ENCODE measurements at regions not wholly inside any gene's neighbourhood (a gene's known extent, or its start where the extent isn't known, plus 50 kb on each side); places are given as distances from the start of the nearest gene placed in this dataset.

DNA sequence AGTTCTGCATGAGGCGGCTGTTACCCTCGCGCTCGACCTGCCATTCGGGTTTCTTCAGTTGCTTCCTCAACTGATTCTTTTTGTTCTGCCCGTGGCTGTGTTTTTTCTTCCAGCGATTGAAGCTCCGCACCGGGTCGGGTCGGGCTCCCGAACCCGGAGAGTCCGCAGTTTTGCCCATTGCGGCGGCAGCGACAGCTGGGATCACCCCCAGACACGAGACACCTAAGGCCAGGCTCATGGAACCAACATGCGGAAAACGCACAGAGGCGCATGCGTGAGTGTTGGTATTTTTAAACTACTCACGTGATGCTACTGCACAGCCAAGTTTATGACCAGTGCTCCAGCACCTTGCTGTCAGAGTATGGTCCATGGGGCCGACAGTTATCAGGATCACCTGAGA, 100.0 kb downstream of the SPATA31D1 start:
- Histone ChIP-seq H3K27me3 (ENCODE audit: control insufficient read depth in 1 of 2, insufficient read depth in 2 of 2, low read length in 2 of 2) (no peaks in the 10 kb centered on the region), H3K36me3 (ENCODE audit: control insufficient read depth in 2 of 2, insufficient read depth in 2 of 2, low read length in 1 of 2) (no peaks in the 10 kb centered on the region), H3K9me3 (ENCODE audit: control insufficient read depth in 2 of 2, insufficient read depth in 1 of 2, low read depth in 1 of 2, low read length in 1 of 2) (no peaks in the 10 kb centered on the region), H3K27ac (ENCODE audit: low read depth in 2 of 2, low read length in 1 of 2) (no peak overlapping the region), H3K4me1 (ENCODE audit: control insufficient read depth in 2 of 2, insufficient read depth in 2 of 2, low read length in 1 of 2) (no peaks in the 10 kb centered on the region), H3K4me3 (ENCODE audit: low read depth in 1 of 2, low read length in 2 of 2) (no peak overlapping the region)
- WGBS, 2 donors, result 94 to 95% methylated on average over 24 of the region's 24 CpGs

DNA sequence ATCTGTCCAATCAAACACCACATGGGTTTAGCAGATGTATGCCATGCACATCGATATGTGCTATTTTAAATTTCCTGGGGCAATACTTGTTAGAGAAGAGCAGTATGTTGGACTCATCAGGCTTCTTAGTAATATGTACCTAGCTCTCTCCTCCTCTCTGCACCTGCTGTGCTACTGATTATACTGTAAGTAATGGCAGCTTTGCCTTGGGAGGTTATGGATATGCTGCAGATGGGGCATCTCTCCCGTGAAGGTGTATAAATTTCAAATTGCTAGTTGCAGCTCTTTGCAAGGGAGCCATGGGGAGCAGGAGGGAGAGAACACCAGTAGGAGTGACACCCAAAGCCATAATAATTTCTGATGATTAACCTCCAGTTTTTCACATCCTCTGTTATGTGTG, 101.5 kb downstream of the SPATA31D1 start:
- H3K9me3 ChIP-seq (ENCODE audit: control insufficient read depth in 2 of 2, insufficient read depth in 1 of 2, low read depth in 1 of 2, low read length in 1 of 2), result no peaks in the 10 kb centered on the region
- no peaks in the 10 kb centered on the region for H3K27me3 ChIP-seq (ENCODE audit: control insufficient read depth in 1 of 2, insufficient read depth in 2 of 2, low read length in 2 of 2)
- WGBS, 2 donors, result 88 to 90% methylated on average over 2 of the region's 2 CpGs
- H3K36me3 ChIP-seq (ENCODE audit: control insufficient read depth in 2 of 2, insufficient read depth in 2 of 2, low read length in 1 of 2), result no peaks in the 10 kb centered on the region
- no peaks in the 10 kb centered on the region for H3K4me1 ChIP-seq (ENCODE audit: control insufficient read depth in 2 of 2, insufficient read depth in 2 of 2, low read length in 1 of 2)
- no peak overlapping the region for H3K27ac ChIP-seq (ENCODE audit: low read depth in 2 of 2, low read length in 1 of 2)
- no peak overlapping the region for H3K4me3 ChIP-seq (ENCODE audit: low read depth in 1 of 2, low read length in 2 of 2)

DNA sequence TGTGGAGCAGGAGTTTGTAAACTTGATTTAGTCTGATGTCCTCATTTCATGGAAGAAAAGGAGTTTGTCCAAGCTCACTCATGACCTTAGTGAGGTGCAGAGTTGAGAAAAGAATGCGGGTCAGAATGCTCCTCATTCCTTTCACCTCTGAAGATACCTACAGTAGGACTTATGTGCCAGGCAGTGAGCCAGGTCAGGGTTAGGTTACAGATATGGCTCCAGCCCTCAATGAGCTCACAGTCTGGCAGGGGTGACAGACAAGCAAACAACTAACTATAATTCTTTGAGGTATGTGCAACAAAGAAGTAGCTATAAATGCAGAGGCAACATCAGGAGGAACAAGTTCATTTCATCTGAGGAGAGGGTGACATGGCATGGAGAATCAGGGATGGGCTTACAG, 102.5 kb downstream of the SPATA31D1 start:
- no peaks in the 10 kb centered on the region for H3K9me3 ChIP-seq (ENCODE audit: control insufficient read depth in 2 of 2, insufficient read depth in 1 of 2, low read depth in 1 of 2, low read length in 1 of 2)
- H3K4me1 ChIP-seq (ENCODE audit: control insufficient read depth in 2 of 2, insufficient read depth in 2 of 2, low read length in 1 of 2), result no peaks in the 10 kb centered on the region
- H3K4me3 ChIP-seq (ENCODE audit: low read depth in 1 of 2, low read length in 2 of 2), result no peak overlapping the region
- H3K27ac ChIP-seq (ENCODE audit: low read depth in 2 of 2, low read length in 1 of 2), result no peak overlapping the region
- no peaks in the 10 kb centered on the region for H3K27me3 ChIP-seq (ENCODE audit: control insufficient read depth in 1 of 2, insufficient read depth in 2 of 2, low read length in 2 of 2)
- no peaks in the 10 kb centered on the region for H3K36me3 ChIP-seq (ENCODE audit: control insufficient read depth in 2 of 2, insufficient read depth in 2 of 2, low read length in 1 of 2)
- 73 to 84% methylated on average over 1 of the region's 1 CpG for WGBS, 2 donors

DNA sequence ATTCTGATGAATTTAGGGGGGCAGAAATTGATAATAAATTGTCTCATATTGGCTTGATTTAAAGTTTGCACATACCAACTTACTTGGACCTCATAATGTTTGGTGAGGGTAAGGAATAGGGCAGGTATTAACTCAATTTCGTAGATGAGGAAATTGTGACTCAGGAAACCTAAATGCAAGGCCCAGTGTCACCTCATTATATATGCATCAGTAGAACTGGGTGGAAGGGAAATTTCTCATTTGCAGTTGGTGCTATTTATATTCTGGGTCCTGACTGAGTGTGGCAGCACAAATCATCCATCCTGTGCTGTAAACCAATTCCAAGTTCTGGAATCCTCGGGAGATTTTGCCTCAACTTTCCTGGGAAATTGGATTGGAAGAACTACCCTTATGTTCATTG, 103.0 kb downstream of the SPATA31D1 start:
- H3K27me3 ChIP-seq (ENCODE audit: control insufficient read depth in 1 of 2, insufficient read depth in 2 of 2, low read length in 2 of 2), result no peaks in the 10 kb centered on the region
- H3K4me3 ChIP-seq (ENCODE audit: low read depth in 1 of 2, low read length in 2 of 2), result no peak overlapping the region
- no peaks in the 10 kb centered on the region for H3K36me3 ChIP-seq (ENCODE audit: control insufficient read depth in 2 of 2, insufficient read depth in 2 of 2, low read length in 1 of 2)
- 81 to 87% methylated on average over 2 of the region's 2 CpGs for WGBS, 2 donors
- no peaks in the 10 kb centered on the region for H3K4me1 ChIP-seq (ENCODE audit: control insufficient read depth in 2 of 2, insufficient read depth in 2 of 2, low read length in 1 of 2)
- H3K9me3 ChIP-seq (ENCODE audit: control insufficient read depth in 2 of 2, insufficient read depth in 1 of 2, low read depth in 1 of 2, low read length in 1 of 2), result no peaks in the 10 kb centered on the region
- H3K27ac ChIP-seq (ENCODE audit: low read depth in 2 of 2, low read length in 1 of 2), result no peak overlapping the region

DNA sequence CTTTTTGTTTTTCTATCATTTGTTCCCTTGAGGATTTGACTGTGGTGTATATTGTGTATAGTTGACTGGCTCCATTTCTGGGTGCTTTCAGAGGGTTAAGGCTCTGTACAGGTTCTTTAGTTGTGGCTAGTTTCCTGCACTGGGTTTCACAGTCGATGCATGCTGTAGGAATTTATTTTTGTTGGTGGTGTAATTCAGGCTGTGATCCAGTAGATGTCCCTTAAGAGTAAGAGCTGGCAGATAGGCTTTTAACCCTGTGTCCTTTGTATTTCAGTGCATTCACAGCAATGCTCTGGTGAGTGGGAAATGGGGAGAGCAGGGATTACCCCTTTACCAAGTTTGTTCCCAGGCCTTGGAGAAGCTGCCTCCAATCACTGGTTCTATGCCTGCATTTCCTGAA, 112.9 kb downstream of the SPATA31D1 start:
- WGBS, 2 donors, result 91 to 94% methylated on average over 1 of the region's 1 CpG
- Histone ChIP-seq H3K27me3 (ENCODE audit: control insufficient read depth in 1 of 2, insufficient read depth in 2 of 2, low read length in 2 of 2) (no peaks in the 10 kb centered on the region), H3K4me1 (ENCODE audit: control insufficient read depth in 2 of 2, insufficient read depth in 2 of 2, low read length in 1 of 2) (no peaks in the 10 kb centered on the region), H3K9me3 (ENCODE audit: control insufficient read depth in 2 of 2, insufficient read depth in 1 of 2, low read depth in 1 of 2, low read length in 1 of 2) (peaks cover 0 to 8% of the 10 kb centered on the region in 2 donors), H3K36me3 (ENCODE audit: control insufficient read depth in 2 of 2, insufficient read depth in 2 of 2, low read length in 1 of 2) (no peaks in the 10 kb centered on the region), H3K27ac (ENCODE audit: low read depth in 2 of 2, low read length in 1 of 2) (no peak overlapping the region), H3K4me3 (ENCODE audit: low read depth in 1 of 2, low read length in 2 of 2) (no peak overlapping the region)

DNA sequence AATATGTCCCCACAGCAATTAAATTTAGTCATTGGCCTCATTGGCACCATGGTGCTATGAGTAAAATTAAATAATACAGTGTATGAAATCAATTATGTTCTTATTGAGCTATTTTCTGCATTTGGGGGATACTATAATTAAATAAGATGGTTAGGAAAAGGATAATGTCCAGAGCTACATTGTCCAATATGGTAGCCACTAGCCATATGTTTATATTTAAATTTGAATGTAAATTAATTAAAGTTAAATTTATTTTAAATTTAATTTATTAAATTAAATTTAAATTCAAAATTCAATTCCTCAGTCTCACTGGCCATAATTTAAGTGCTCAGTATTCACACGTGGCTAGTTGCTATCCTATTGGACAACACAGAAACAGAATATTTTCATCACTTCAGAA, 115.7 kb downstream of the SPATA31D1 start:
- WGBS, 2 donors, result 85 to 86% methylated on average over 1 of the region's 1 CpG
- no peaks in the 10 kb centered on the region for H3K4me1 ChIP-seq (ENCODE audit: control insufficient read depth in 2 of 2, insufficient read depth in 2 of 2, low read length in 1 of 2)
- no peaks in the 10 kb centered on the region for H3K27me3 ChIP-seq (ENCODE audit: control insufficient read depth in 1 of 2, insufficient read depth in 2 of 2, low read length in 2 of 2)
- peaks cover 0 to 8% of the 10 kb centered on the region in 2 donors for H3K9me3 ChIP-seq (ENCODE audit: control insufficient read depth in 2 of 2, insufficient read depth in 1 of 2, low read depth in 1 of 2, low read length in 1 of 2)
- no peak overlapping the region for H3K27ac ChIP-seq (ENCODE audit: low read depth in 2 of 2, low read length in 1 of 2)
- H3K4me3 ChIP-seq (ENCODE audit: low read depth in 1 of 2, low read length in 2 of 2), result no peak overlapping the region
- no peaks in the 10 kb centered on the region for H3K36me3 ChIP-seq (ENCODE audit: control insufficient read depth in 2 of 2, insufficient read depth in 2 of 2, low read length in 1 of 2)

DNA sequence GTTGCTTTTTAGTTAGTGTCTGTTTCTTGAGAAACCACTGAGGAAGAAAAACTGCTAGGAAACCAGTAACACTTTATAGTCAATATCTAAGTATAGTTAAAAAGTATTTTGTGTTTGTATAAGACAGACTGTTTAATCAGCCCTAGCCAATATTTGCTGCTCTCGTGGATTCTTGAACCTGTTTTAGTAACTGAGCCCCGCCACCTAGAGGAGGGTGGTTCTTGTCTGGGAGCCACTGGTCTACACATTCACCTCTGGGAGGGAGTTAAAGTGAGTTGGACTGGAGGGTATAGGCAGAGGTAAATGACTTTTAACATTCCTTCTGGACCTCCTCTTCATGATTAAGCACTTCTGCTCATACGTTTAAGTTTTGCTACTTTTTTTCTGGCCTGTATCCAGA, 117.2 kb downstream of the SPATA31D1 start:
- no peak overlapping the region for H3K27ac ChIP-seq (ENCODE audit: low read depth in 2 of 2, low read length in 1 of 2)
- 64 to 73% methylated on average over 3 of the region's 3 CpGs for WGBS, 2 donors
- peaks cover 0 to 8% of the 10 kb centered on the region in 2 donors for H3K9me3 ChIP-seq (ENCODE audit: control insufficient read depth in 2 of 2, insufficient read depth in 1 of 2, low read depth in 1 of 2, low read length in 1 of 2)
- H3K27me3 ChIP-seq (ENCODE audit: control insufficient read depth in 1 of 2, insufficient read depth in 2 of 2, low read length in 2 of 2), result no peaks in the 10 kb centered on the region
- no peaks in the 10 kb centered on the region for H3K4me1 ChIP-seq (ENCODE audit: control insufficient read depth in 2 of 2, insufficient read depth in 2 of 2, low read length in 1 of 2)
- H3K36me3 ChIP-seq (ENCODE audit: control insufficient read depth in 2 of 2, insufficient read depth in 2 of 2, low read length in 1 of 2), result no peaks in the 10 kb centered on the region
- H3K4me3 ChIP-seq (ENCODE audit: low read depth in 1 of 2, low read length in 2 of 2), result no peak overlapping the region

DNA sequence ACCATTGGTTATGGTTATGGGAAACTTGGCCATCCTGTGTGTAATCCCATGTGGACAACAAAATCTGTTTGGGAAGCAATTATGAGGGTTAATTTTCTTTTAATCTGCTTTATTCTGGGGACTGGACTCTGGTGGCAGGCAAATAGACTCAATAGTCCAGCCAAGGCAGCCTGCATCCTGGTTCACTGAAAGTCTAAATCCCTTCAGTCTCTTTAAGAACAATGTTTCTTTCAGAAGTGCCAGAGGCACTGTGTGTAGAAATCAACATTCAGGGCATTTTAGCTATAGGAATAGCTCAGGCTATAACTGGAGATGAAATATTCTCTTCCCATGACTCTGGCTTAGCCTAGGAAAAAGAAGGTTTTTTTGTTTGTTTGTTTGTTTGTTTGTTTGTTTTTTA, 118.0 kb downstream of the SPATA31D1 start:
- Histone ChIP-seq H3K36me3 (ENCODE audit: control insufficient read depth in 2 of 2, insufficient read depth in 2 of 2, low read length in 1 of 2) (no peaks in the 10 kb centered on the region), H3K4me1 (ENCODE audit: control insufficient read depth in 2 of 2, insufficient read depth in 2 of 2, low read length in 1 of 2) (no peaks in the 10 kb centered on the region), H3K27ac (ENCODE audit: low read depth in 2 of 2, low read length in 1 of 2) (no peak overlapping the region), H3K4me3 (ENCODE audit: low read depth in 1 of 2, low read length in 2 of 2) (no peak overlapping the region), H3K27me3 (ENCODE audit: control insufficient read depth in 1 of 2, insufficient read depth in 2 of 2, low read length in 2 of 2) (no peaks in the 10 kb centered on the region), H3K9me3 (ENCODE audit: control insufficient read depth in 2 of 2, insufficient read depth in 1 of 2, low read depth in 1 of 2, low read length in 1 of 2) (peaks cover 0 to 9% of the 10 kb centered on the region in 2 donors)

DNA sequence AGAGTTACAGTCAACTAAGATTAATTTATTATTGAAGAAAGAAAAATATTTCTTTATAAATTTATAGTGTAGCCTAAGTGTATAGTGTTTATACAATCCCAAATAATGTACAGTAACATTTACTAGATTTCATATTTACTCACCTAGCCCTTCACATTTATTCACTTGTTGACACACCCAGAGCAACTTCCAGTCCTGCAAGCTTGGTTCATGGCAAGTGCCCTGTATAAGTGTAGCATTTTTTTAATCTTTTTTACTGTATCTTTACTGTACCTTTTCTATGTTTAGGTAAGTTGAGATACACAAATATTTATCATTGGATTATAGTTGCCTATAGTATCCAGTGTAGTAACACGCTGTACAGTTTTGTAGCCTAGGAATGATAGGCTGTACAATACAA, 119.9 kb downstream of the SPATA31D1 start:
- Histone ChIP-seq H3K4me3 (ENCODE audit: low read depth in 1 of 2, low read length in 2 of 2) (no peak overlapping the region), H3K27me3 (ENCODE audit: control insufficient read depth in 1 of 2, insufficient read depth in 2 of 2, low read length in 2 of 2) (no peaks in the 10 kb centered on the region), H3K36me3 (ENCODE audit: control insufficient read depth in 2 of 2, insufficient read depth in 2 of 2, low read length in 1 of 2) (no peaks in the 10 kb centered on the region), H3K27ac (ENCODE audit: low read depth in 2 of 2, low read length in 1 of 2) (no peak overlapping the region), H3K4me1 (ENCODE audit: control insufficient read depth in 2 of 2, insufficient read depth in 2 of 2, low read length in 1 of 2) (no peaks in the 10 kb centered on the region), H3K9me3 (ENCODE audit: control insufficient read depth in 2 of 2, insufficient read depth in 1 of 2, low read depth in 1 of 2, low read length in 1 of 2) (peaks cover 0 to 1% of the 10 kb centered on the region in 2 donors)
- 89 to 92% methylated on average over 1 of the region's 1 CpG for WGBS, 2 donors

DNA sequence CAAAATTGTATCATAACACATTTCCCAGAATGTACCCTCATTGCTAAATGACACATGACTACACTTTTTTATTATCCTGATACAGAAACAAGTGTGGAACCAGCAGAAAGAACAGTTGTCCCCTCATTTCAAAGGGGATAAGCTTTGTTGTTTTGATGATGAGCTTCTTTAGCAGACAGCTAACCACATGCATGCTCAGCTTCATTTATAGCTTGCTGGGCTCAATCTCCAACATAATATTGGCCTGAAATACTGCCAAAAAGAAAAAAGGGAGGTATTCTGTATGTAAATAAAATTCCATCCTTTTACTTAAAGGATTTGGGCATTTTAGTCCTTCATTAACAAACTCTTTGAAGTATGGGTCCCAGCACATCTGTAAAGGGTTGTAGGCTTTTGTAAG, 120.4 kb downstream of the SPATA31D1 start:
- no peaks in the 10 kb centered on the region for H3K4me1 ChIP-seq (ENCODE audit: control insufficient read depth in 2 of 2, insufficient read depth in 2 of 2, low read length in 1 of 2)
- H3K4me3 ChIP-seq (ENCODE audit: low read depth in 1 of 2, low read length in 2 of 2), result no peak overlapping the region
- peaks cover 0 to 1% of the 10 kb centered on the region in 2 donors for H3K9me3 ChIP-seq (ENCODE audit: control insufficient read depth in 2 of 2, insufficient read depth in 1 of 2, low read depth in 1 of 2, low read length in 1 of 2)
- no peak overlapping the region for H3K27ac ChIP-seq (ENCODE audit: low read depth in 2 of 2, low read length in 1 of 2)
- no peaks in the 10 kb centered on the region for H3K36me3 ChIP-seq (ENCODE audit: control insufficient read depth in 2 of 2, insufficient read depth in 2 of 2, low read length in 1 of 2)
- H3K27me3 ChIP-seq (ENCODE audit: control insufficient read depth in 1 of 2, insufficient read depth in 2 of 2, low read length in 2 of 2), result no peaks in the 10 kb centered on the region
